8988T (cell line): ENCODE measurements at regions not wholly inside any gene's neighbourhood (a gene's known extent, or its start where the extent isn't known, plus 50 kb on each side); places are given as distances from the start of the nearest gene placed in this dataset.

Source experiments
- DNase-seq: peaks from one replicate; pipeline ENCODE4 v3.0.0; 2011

- DNase-seq: no peak
Observed at GRCh38 chr14:71658261-71658860, 273.9 kb upstream of the RGS6 start.

GRCh38 chr14:71659159-71659558, 273.1 kb upstream of the RGS6 start:
- DNase-seq: no peak

GRCh38 chr14:71661441-71661840, 270.8 kb upstream of the RGS6 start:
- no peak for DNase-seq

- no peak for DNase-seq
Observed at GRCh38 chr14:71662291-71662790, 269.9 kb upstream of the RGS6 start.

GRCh38 chr14:71665157-71665556, 267.1 kb upstream of the RGS6 start:
- DNase-seq: no peak

GRCh38 chr14:71665781-71666180, 266.4 kb upstream of the RGS6 start:
- DNase-seq: no peak

GRCh38 chr14:71666571-71667145, 265.6 kb upstream of the RGS6 start:
- no peak for DNase-seq

- DNase-seq: no peak
Observed at GRCh38 chr14:71668186-71668912, 263.9 kb upstream of the RGS6 start.

- DNase-seq: no peak
Observed at GRCh38 chr14:71672596-71672995, 259.6 kb upstream of the RGS6 start.

GRCh38 chr14:71675126-71675899, 256.9 kb upstream of the RGS6 start:
- DNase-seq: no peak

- DNase-seq: no peak
Observed at GRCh38 chr14:71675900-71676287, 256.3 kb upstream of the RGS6 start.

- no peak for DNase-seq
Observed at GRCh38 chr14:71680736-71681387, 251.4 kb upstream of the RGS6 start.

GRCh38 chr14:71682337-71682736, 249.9 kb upstream of the RGS6 start:
- DNase-seq: no peak

- DNase-seq: no peak
Observed at GRCh38 chr14:71684323-71684722, 247.9 kb upstream of the RGS6 start.

GRCh38 chr14:71686677-71687076, 245.6 kb upstream of the RGS6 start:
- DNase-seq: no peak

- no peak for DNase-seq
Observed at GRCh38 chr14:71687166-71687831, 244.9 kb upstream of the RGS6 start.

- DNase-seq: no peak
Observed at GRCh38 chr14:71688576-71688975, 243.7 kb upstream of the RGS6 start.

GRCh38 chr14:71690478-71690877, 241.8 kb upstream of the RGS6 start:
- no peak for DNase-seq

GRCh38 chr14:71692496-71692895, 239.7 kb upstream of the RGS6 start:
- DNase-seq: no peak

- DNase-seq: no peak
Observed at GRCh38 chr14:71693381-71693780, 238.8 kb upstream of the RGS6 start.

- no peak for DNase-seq
Observed at GRCh38 chr14:71694591-71695530, 237.4 kb upstream of the RGS6 start.
